GM18873 (cell line): ENCODE measurements at regions not wholly inside any gene's neighbourhood (a gene's known extent, or its start where the extent isn't known, plus 50 kb on each side); places are given as distances from the start of the nearest gene placed in this dataset.

Experiments
- ATAC-seq: cut with Tn5 transposase; IDR thresholded peaks from one replicate; pipeline ENCODE4 v1.9.1; 2021; ENCODE audit warnings: mild to moderate bottlenecking, moderate library complexity, moderate number of reproducible peaks; ENCODE audit not compliant: unreplicated experiment, low FRiP score

DNA sequence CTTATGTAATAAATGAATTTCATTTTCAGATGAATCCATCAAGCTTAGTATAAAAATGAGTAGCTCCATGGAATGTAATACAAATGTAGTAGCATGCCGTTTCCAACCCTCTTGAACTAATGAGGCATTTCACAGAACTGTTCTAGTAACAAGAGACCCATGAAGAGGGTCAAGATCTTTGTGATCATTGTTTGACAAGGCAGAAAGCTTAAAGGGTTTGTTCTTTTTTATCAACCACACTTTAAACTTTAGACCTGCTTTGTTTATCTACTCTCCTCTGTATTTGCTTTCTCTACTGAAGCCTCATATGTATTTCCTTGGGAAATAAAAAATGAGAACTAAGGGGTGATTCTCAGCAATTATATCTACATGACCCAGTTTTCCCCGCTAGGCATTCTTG, 513.9 kb downstream of the ARAP2 start:
- ATAC-seq = no peak

DNA sequence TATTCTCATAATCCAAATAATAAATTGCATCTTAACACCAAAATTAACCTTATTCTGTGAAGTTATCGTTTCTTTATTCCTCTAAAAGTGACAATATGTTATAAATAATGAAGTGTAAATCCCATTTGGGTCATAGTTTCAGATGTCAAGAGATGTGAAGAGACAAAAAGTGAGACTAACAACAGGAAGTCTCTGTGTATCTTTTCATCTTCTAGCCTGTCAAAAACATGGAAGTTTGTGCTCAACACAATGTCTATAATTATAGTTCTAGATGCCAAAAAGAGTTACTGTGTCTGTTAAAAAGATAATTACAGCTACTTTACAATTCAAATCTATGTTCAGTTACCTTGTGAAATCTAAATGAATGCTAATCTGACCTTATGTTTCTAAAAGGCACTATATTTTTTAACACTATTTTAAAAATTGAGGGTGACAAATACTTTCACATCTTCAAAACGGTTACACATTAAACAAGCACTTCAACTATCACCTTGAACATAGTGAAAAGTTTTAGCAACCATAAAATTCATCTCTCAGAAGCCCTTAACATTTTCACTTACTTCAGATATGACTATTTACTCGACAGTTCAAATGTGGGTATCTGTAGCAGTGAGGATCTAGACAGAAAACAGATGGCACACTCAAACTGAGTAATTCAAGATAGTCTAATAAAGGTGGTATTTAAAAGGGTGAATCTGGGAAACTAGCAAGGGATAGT, 509.8 kb downstream of the ARAP2 start:
- no peak for ATAC-seq

DNA sequence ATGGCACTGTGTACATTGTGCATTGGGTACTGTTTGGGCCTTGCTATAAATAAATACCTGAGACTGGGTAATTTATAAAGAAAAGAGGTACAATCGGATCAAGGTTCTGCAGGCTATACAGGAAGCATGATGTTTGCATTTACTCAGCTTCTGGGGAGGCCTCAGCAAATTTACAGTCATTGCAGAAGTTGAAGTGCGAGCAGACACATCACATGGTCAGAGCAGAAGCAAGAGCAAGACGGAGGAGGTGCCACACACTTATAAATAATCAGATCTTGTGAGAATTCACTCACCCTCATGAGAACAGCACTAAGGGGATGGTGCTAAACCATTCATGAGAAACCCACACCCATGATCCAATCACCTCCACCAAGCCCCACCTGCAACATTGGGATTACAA, 505.0 kb downstream of the ARAP2 start:
- ATAC-seq = no peak

GRCh38 chr4:35754047-35754446, 490.3 kb downstream of the ARAP2 start:
- ATAC-seq = no peak

DNA sequence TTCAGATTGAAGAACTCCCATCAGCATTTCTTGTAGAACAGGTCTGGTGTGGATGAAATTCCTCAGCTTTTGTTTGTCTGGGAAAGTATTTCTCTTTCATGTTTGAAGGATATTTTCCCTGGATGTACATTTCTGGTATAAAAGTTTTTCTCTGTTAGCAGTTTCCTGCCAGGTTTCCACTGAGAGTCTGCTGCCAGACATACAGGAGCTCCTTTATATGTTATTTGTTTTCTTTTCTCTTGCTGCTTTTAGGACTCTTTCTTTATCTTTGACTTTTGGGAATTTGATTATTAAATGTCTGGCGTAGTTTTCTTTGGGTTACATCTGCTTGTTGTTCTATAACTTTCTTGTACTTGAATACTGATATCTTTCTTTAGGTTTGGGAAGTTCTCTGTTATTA, 486.5 kb downstream of the ARAP2 start:
- ATAC-seq = no peak

DNA sequence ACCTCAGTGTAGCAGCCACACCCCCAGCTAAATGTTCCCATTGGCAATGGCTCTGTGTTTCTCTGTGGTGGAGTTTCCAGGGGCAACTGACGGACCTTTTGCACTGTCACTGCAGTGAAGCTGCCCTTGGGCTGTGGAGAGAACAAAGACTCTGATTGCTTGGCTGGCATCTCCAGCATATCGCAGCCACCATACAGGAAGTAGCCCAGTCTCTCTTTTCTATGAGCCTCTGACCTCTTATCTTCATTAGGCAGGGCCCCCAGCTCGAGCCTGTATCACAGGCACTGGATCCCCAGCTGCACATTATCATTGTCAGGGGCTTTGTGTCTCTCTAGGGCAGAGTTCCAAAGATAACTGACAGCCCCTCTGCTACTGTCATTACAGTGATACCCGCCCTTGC, 483.5 kb downstream of the ARAP2 start:
- no peak for ATAC-seq

DNA sequence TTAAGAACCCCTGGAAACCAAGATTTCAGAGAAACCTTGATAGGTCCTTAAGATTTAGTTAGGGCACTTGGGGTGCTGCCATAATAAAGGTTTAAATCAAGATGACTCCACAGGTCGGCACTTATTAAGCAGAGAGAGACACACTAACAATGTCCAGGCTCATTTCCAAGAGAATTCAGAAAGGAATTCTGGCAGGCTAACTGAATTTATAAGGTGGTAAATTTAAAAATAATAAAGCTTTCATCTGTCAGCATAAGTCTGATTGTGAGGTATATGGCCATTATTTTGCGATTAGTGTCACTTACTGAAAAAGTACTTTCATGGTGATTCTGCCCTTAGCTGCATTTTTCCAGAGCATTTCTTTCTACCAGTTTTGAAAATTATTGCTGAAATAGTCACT, 472.7 kb downstream of the ARAP2 start:
- ATAC-seq = no peak

- ATAC-seq = no peak
These were observed 472.0 kb downstream of the ARAP2 start for GRCh38 chr4:35772291-35772690.

- no peak for ATAC-seq
These were observed 454.3 kb downstream of the ARAP2 start for GRCh38 chr4:35789899-35790574.

DNA sequence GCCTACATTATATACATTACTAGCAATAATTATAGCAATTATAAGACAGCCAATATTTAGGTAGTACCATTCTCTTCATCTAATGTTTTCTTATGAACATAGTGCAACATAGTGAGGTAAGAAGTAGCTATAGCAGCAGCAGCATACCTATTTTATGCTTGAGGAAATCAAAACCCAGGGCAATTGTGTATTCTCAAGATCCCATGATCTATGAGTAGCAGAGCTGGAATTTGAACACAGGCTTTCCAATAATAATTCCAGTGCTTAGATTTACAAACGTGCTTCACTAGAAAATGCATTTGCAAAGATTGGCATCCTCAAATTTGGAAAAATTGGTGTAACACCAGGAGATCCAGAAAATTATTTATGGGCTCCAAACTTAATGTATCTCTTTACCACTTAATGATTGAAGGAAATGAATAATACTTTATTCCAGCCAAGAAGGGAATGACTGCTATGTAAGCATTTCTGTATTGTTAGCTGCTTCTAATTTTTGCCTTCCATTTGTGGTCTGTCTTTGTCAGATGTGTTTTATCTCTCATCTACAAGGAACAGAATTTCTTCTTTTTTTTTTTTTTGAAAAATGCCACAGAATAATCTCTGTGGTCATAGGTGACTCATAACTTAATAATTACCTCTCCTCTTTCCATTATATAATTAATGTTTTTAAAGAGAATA, 451.1 kb downstream of the ARAP2 start:
- ATAC-seq = no peak

GRCh38 chr4:35793766-35794165, 450.5 kb downstream of the ARAP2 start:
- no peak for ATAC-seq

DNA sequence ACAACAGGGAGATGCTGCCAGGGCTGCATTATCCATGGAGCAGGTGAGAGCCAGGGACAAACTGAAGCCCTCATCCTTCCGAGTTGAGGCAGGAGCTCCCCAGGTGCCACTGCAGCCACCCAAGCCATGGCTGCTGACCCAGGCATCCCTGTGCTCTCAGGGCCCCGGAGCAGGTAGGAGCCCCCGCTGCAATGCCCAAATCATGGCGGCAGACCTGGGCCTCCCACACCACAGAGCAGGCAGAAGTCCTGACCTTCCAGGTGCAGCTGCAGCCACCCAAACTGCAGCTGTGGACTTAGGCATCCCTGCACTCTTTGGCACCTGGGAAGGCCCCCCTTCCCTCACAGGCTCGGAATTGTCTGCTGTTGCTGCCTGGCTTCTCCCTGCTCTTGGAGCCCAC, 443.6 kb downstream of the ARAP2 start:
- no peak for ATAC-seq

GRCh38 chr4:35802644-35803043, 441.7 kb downstream of the ARAP2 start:
- no peak for ATAC-seq

GRCh38 chr4:35818520-35818919, 425.8 kb downstream of the ARAP2 start:
- no peak for ATAC-seq

DNA sequence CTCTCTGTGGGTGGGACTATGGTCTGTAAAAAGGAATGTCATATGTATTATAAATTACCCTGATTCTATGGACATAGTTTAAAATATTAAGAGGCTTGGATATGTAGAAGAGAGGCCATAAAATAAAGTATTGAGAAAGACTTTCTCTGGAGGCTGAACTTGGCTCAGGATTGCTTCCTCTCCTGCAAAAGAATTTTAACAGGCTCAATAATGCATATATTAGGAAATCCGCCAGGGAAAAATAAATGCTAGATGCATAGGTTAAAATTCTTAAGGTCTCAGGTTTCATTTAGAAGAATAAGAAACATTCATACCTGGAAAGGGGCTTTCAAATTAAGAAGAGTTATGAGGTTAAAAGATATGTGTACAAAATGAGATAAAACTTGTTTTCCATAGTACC, 424.3 kb downstream of the ARAP2 start:
- ATAC-seq = no peak

- no peak for ATAC-seq
These were observed 420.1 kb downstream of the ARAP2 start for GRCh38 chr4:35824231-35824630.

DNA sequence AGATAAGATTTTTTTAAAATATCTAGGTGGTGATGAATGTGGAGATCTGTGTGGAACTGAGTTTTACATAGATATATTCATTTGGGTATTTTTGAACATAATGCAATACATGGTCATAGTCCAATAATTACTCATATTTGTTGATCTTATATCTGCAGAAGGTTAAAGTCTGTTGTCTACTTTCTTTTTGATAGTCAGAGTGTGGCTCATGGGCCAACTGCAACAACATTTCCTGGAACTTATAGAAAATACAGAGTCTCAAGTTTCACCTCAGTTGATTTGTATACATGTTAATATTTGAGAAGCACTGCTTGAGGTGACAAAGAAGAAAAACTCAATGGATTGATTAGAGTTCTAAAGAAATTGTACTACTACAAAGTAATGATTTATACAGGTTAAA, 408.4 kb downstream of the ARAP2 start:
- ATAC-seq = no peak

DNA sequence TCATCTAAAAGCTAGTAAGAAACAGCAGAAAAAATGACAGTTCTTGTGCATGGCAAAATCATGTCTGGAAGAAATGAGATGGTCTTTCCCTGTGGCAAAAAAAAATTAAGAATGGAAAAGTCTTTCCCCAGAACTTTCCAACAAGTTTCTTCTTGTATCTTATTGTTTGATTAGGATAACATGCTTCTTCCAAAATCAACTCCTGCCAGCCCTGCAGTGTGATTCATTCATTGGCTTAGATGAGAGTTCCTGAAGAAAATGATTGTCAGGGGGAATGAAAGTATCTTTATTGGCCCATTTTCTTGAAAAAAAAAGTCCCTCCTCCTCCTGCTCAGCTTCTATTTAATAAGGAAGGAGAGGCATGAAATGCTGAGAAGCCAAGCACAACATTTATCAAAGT, 407.7 kb downstream of the ARAP2 start:
- ATAC-seq = no peak

- no peak for ATAC-seq
These were observed 377.3 kb downstream of the ARAP2 start for GRCh38 chr4:35867057-35867456.

GRCh38 chr4:35872273-35872672, 372.0 kb downstream of the ARAP2 start:
- no peak for ATAC-seq

GRCh38 chr4:35879479-35879878, 364.8 kb downstream of the ARAP2 start:
- no peak for ATAC-seq

DNA sequence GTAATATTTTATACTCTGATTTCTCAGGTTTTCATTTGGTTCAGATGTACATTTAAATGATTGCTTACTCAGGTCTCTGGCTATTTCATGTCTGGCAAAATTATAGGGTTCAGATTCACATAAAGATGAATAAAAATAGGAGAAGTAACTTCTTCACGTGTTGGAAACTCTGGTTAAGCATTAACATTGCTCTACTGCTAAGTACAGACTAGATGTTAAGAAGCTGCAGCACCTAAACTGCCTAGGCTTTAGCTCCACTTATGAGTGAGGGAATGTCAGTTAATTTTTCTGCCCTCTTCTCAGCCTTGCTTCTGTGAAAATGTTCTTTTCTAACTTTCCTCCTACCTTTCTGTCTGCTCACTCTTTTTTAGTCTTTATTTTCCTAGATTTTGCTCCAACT, 361.2 kb downstream of the ARAP2 start:
- ATAC-seq = no peak
